Naive thymus-derived CD8-positive, alpha-beta T cell (primary cell): ENCODE measurements at regions not wholly inside any gene's neighbourhood (a gene's known extent, or its start where the extent isn't known, plus 50 kb on each side); places are given as distances from the start of the nearest gene placed in this dataset.

Source experiments
- ATAC-seq, 2 donors: fragments of 150-1000 bp; cut with Tn5 transposase in 1 of 2; sonication (Bioruptor Pico), chemical (Tn5 transposase) in 1 of 2; 1 replicate in 1 of 2; 2 replicates in 1 of 2; pipeline ENCODE4 v1.10.0; 2021; ENCODE audit warnings: mild to moderate bottlenecking in 2 of 2, moderate library complexity in 2 of 2
- POLR2A ChIA-PET: fragments of 350-600 bp; sonication (Branson Sonifier 250); formaldehyde crosslinking; loops from one replicate; lab custom pipeline; 2021; ENCODE audit warnings: antibody characterized with exemption; lab: Charles Lee
- DNase-seq, 10 donors: peaks; one replicate each; pipeline versions ENCODE4 v3.0.0 to v3.0.0-alpha.2; 2020 to 2022
- H3K27ac Mint-ChIP-seq, 10 donors: one replicate each; pipeline ENCODE4 v1.8.0; 2020 to 2022; ENCODE audit warnings: mild to moderate bottlenecking in 10 of 10, mixed read lengths in 10 of 10, moderate library complexity in 4 of 10, inconsistent platforms in 1 of 10
- H3K27me3 Mint-ChIP-seq, 5 donors: one replicate each; pipeline ENCODE4 v1.8.0; 2021 to 2022; ENCODE audit warnings: mixed read lengths in 5 of 5
- H3K36me3 Mint-ChIP-seq, 3 donors: one replicate each; pipeline ENCODE4 v1.8.0; 2020 to 2022; ENCODE audit warnings: mixed read lengths in 3 of 3, mild to moderate bottlenecking in 2 of 3, inconsistent platforms in 1 of 3
- H3K4me1 Mint-ChIP-seq, 4 donors: one replicate each; pipeline ENCODE4 v1.8.0; 2021 to 2022; ENCODE audit warnings: mixed read lengths in 4 of 4
- H3K4me3 Mint-ChIP-seq, 10 donors: one replicate each; pipeline ENCODE4 v1.8.0; 2020 to 2022; ENCODE audit warnings: mild to moderate bottlenecking in 10 of 10, mixed read lengths in 10 of 10, moderate library complexity in 6 of 10, inconsistent platforms in 1 of 10
- H3K9me3 Mint-ChIP-seq, 9 donors: one replicate each; pipeline ENCODE4 v1.8.0; 2020 to 2022; ENCODE audit warnings: mixed read lengths in 9 of 9, mild to moderate bottlenecking in 3 of 9, inconsistent platforms in 1 of 9, moderate library complexity in 1 of 9

- no peak for DNase-seq
- no peak for ATAC-seq
- H3K27me3 Mint-ChIP-seq, result peaks cover 0 to 4% (median 0%) of the 10 kb centered on the region in 5 donors
- H3K4me1 Mint-ChIP-seq, result peaks cover 0 to 2% (median 0%) of the 10 kb centered on the region in 4 donors
- H3K9me3 Mint-ChIP-seq, result peaks cover 0 to 8% (median 2%) of the 10 kb centered on the region in 9 donors
- no peak overlapping the region for H3K27ac Mint-ChIP-seq
- no peak overlapping the region for H3K4me3 Mint-ChIP-seq
- no peaks in the 10 kb centered on the region for H3K36me3 Mint-ChIP-seq
- POLR2A ChIA-PET, result interaction anchor here (0.6 kb wide), 1 partner anchor 589 kb away, joined by 3 read pairs; no protein-coding TSS in a partner anchor
Measured at GRCh38 chr20:52631469-52631868, 340.7 kb upstream of the TSHZ2 start.

- no peak overlapping the region for H3K27ac Mint-ChIP-seq
- H3K27me3 Mint-ChIP-seq, result peaks cover 0 to 5% (median 0%) of the 10 kb centered on the region in 5 donors
- no peak overlapping the region for H3K4me3 Mint-ChIP-seq
- POLR2A ChIA-PET, result no interaction called here
- H3K4me1 Mint-ChIP-seq, result peaks cover 0 to 2% (median 0%) of the 10 kb centered on the region in 4 donors
- H3K9me3 Mint-ChIP-seq, result peaks cover 0 to 8% (median 2%) of the 10 kb centered on the region in 9 donors
- H3K36me3 Mint-ChIP-seq, result no peaks in the 10 kb centered on the region
- DNase-seq (no peak), ATAC-seq (no peak)
Measured at GRCh38 chr20:52630138-52630537, 342.0 kb upstream of the TSHZ2 start.

- POLR2A ChIA-PET, result no interaction called here
- Mint-ChIP-seq H3K9me3 (no peaks in the 10 kb centered on the region), H3K36me3 (no peaks in the 10 kb centered on the region), H3K4me3 (no peak overlapping the region), H3K4me1 (peaks cover 3 to 7% (median 4%) of the 10 kb centered on the region in 4 donors), H3K27ac (no peak overlapping the region), H3K27me3 (peaks cover 0 to 5% (median 0%) of the 10 kb centered on the region in 5 donors)
- no peak for ATAC-seq
- DNase-seq, result no peak
Measured at GRCh38 chr20:52624281-52624680, 347.9 kb upstream of the TSHZ2 start.

GRCh38 chr20:52622081-52622480, 350.1 kb upstream of the TSHZ2 start:
- DNase-seq (no peak), ATAC-seq (no peak)
- Mint-ChIP-seq H3K27me3 (peaks cover 0 to 3% (median 0%) of the 10 kb centered on the region in 5 donors), H3K4me3 (no peak overlapping the region), H3K27ac (no peak overlapping the region), H3K9me3 (no peaks in the 10 kb centered on the region), H3K36me3 (no peaks in the 10 kb centered on the region), H3K4me1 (peaks cover 5 to 11% (median 6%) of the 10 kb centered on the region in 4 donors)
- POLR2A ChIA-PET, result no interaction called here

GRCh38 chr20:52621401-52621800, 350.8 kb upstream of the TSHZ2 start:
- ATAC-seq, result no peak
- Mint-ChIP-seq H3K27ac (no peak overlapping the region), H3K4me1 (peaks cover 5 to 11% (median 6%) of the 10 kb centered on the region in 4 donors), H3K36me3 (no peaks in the 10 kb centered on the region), H3K27me3 (peaks cover 0 to 8% (median 1%) of the 10 kb centered on the region in 5 donors), H3K9me3 (no peaks in the 10 kb centered on the region), H3K4me3 (no peak overlapping the region)
- DNase-seq, result no peak
- POLR2A ChIA-PET, result no interaction called here

GRCh38 chr20:52619671-52620070, 352.5 kb upstream of the TSHZ2 start:
- DNase-seq (no peak), ATAC-seq (no peak)
- Mint-ChIP-seq H3K4me1 (peaks cover 5 to 11% (median 7%) of the 10 kb centered on the region in 4 donors), H3K36me3 (no peaks in the 10 kb centered on the region), H3K27me3 (peaks cover 0 to 13% (median 6%) of the 10 kb centered on the region in 5 donors), H3K27ac (peak overlapping the region in 1 of 10 donors; percentile 20), H3K9me3 (no peaks in the 10 kb centered on the region), H3K4me3 (no peak overlapping the region)
- POLR2A ChIA-PET, result no interaction called here

GRCh38 chr20:52619101-52619500, 353.1 kb upstream of the TSHZ2 start:
- Mint-ChIP-seq H3K27me3 (peaks cover 0 to 15% (median 6%) of the 10 kb centered on the region in 5 donors), H3K27ac (peak overlapping the region in 1 of 10 donors; percentile 60), H3K4me3 (peak overlapping the region in 1 of 10 donors; percentile 12), H3K9me3 (no peaks in the 10 kb centered on the region), H3K36me3 (no peaks in the 10 kb centered on the region), H3K4me1 (peaks cover 5 to 11% (median 7%) of the 10 kb centered on the region in 4 donors)
- POLR2A ChIA-PET, result no interaction called here
- ATAC-seq (no peak), DNase-seq (peak in 1 of 10 donors; percentile 2)

GRCh38 chr20:52616629-52617028, 355.5 kb upstream of the TSHZ2 start:
- no peaks in the 10 kb centered on the region for H3K36me3 Mint-ChIP-seq
- no peak overlapping the region for H3K27ac Mint-ChIP-seq
- DNase-seq (no peak), ATAC-seq (no peak)
- H3K4me1 Mint-ChIP-seq, result peaks cover 5 to 11% (median 7%) of the 10 kb centered on the region in 4 donors
- H3K27me3 Mint-ChIP-seq, result peaks cover 5 to 20% (median 15%) of the 10 kb centered on the region in 5 donors
- POLR2A ChIA-PET, result no interaction called here
- no peak overlapping the region for H3K4me3 Mint-ChIP-seq
- peaks cover 0 to 3% (median 0%) of the 10 kb centered on the region in 9 donors for H3K9me3 Mint-ChIP-seq

- Mint-ChIP-seq H3K4me1 (peaks cover 1 to 5% (median 3%) of the 10 kb centered on the region in 4 donors), H3K27ac (no peak overlapping the region), H3K27me3 (peaks cover 5 to 22% (median 18%) of the 10 kb centered on the region in 5 donors), H3K36me3 (no peaks in the 10 kb centered on the region), H3K4me3 (no peak overlapping the region), H3K9me3 (peaks cover 0 to 11% (median 0%) of the 10 kb centered on the region in 9 donors)
- no peak for DNase-seq
- POLR2A ChIA-PET, result no interaction called here
- no peak for ATAC-seq
Measured at GRCh38 chr20:52614051-52614863, 357.9 kb upstream of the TSHZ2 start.

- DNase-seq (no peak), ATAC-seq (no peak)
- Mint-ChIP-seq H3K4me1 (peaks cover 0 to 2% (median 0%) of the 10 kb centered on the region in 4 donors), H3K9me3 (peaks cover 0 to 11% (median 0%) of the 10 kb centered on the region in 9 donors), H3K36me3 (no peaks in the 10 kb centered on the region), H3K27me3 (peaks cover 5 to 22% (median 18%) of the 10 kb centered on the region in 5 donors), H3K27ac (no peak overlapping the region), H3K4me3 (no peak overlapping the region)
- POLR2A ChIA-PET, result no interaction called here
Measured at GRCh38 chr20:52612046-52612632, 360.0 kb upstream of the TSHZ2 start.

- Mint-ChIP-seq H3K36me3 (no peaks in the 10 kb centered on the region), H3K4me1 (no peaks in the 10 kb centered on the region), H3K4me3 (no peak overlapping the region), H3K27ac (peak overlapping the region in 1 of 10 donors; percentile 51), H3K9me3 (peaks cover 0 to 11% (median 0%) of the 10 kb centered on the region in 9 donors), H3K27me3 (peaks cover 1 to 22% (median 9%) of the 10 kb centered on the region in 5 donors)
- POLR2A ChIA-PET, result no interaction called here
- no peak for DNase-seq
- ATAC-seq, result no peak
Measured at GRCh38 chr20:52610749-52611148, 361.4 kb upstream of the TSHZ2 start.

- Mint-ChIP-seq H3K36me3 (peaks cover 0 to 10% (median 0%) of the 10 kb centered on the region in 3 donors), H3K4me1 (peaks cover 0 to 4% (median under 1%) of the 10 kb centered on the region in 4 donors), H3K27ac (no peak overlapping the region), H3K27me3 (peaks cover 0 to 7% (median 3%) of the 10 kb centered on the region in 5 donors), H3K9me3 (peaks cover 2 to 16% (median 6%) of the 10 kb centered on the region in 9 donors), H3K4me3 (no peak overlapping the region)
- POLR2A ChIA-PET, result no interaction called here
- no peak for ATAC-seq
- no peak for DNase-seq
Measured at GRCh38 chr20:52601295-52601971, 370.7 kb upstream of the TSHZ2 start.
